GM12891 (cell line): ENCODE measurements at regions not wholly inside any gene's neighbourhood (a gene's known extent, or its start where the extent isn't known, plus 50 kb on each side); places are given as distances from the start of the nearest gene placed in this dataset.

Source experiments
- POLR2A ChIP-seq: IDR thresholded peaks from 2 replicates; pipeline ENCODE4 v1.6.1; 2011; ENCODE audit warnings: low read depth, low read length, control low read depth
- POLR2AphosphoS5 ChIP-seq: IDR thresholded peaks from 2 replicates; pipeline ENCODE4 v1.6.1; 2011; ENCODE audit warnings: low read depth, low read length, control low read depth
- TAF1 ChIP-seq: IDR thresholded peaks from 2 replicates; pipeline ENCODE4 v1.6.1; 2011; ENCODE audit warnings: low read depth, low read length, control low read depth

GRCh38 chr14:86604561-86604960 lies 1074.6 kb downstream of the FLRT2 start:
- TF ChIP-seq POLR2A = no peak
- TF ChIP-seq POLR2AphosphoS5 = no peak
- no peak for TF ChIP-seq TAF1
